ENCODE measurements at regions not wholly inside any gene's neighbourhood (a gene's known extent, or its start where the extent isn't known, plus 50 kb on each side); places are given as distances from the start of the nearest gene placed in this dataset.

DNA sequence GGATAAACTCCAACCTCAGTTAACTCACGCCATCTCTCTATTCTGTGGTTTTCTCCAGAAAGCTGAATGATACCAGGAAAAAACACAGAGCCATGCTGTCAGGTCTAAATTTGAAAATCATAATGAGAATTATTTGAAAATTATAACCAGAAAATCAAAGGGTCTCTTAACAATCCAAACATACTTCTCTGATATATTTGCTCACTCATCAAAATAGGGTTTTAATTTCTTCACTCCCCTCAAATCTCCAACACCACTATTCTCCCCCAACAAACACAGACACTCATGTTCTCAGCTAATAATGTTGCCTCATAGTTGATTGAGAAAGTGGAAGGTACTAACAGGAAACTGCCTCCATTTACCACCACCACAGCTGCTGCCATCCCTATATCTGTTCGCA lies 375.5 kb downstream of the TLE1 start:
- Histone ChIP-seq H3K4me3 (no peak overlapping the region), H3K36me3 (ENCODE audit: control insufficient read depth in 2 of 2, insufficient read depth in 2 of 2, low read length in 1 of 2) (no peaks in the 10 kb centered on the region), H3K4me2 (ENCODE audit: control insufficient read depth, insufficient read depth) (no peak overlapping the region), H3K79me2 (ENCODE audit: control insufficient read depth, insufficient read depth, low read length) (no peaks in the 10 kb centered on the region), H4K20me1 (ENCODE audit: control insufficient read depth, insufficient read depth) (no peaks in the 10 kb centered on the region), H3K9ac (ENCODE audit: control insufficient read depth, insufficient read depth, low read length) (no peak overlapping the region), H3K27ac (ENCODE audit: control insufficient read depth, insufficient read depth) (no peak overlapping the region), H3K9me3 (replicated peaks; ENCODE audit: control insufficient read depth, insufficient read depth, low read length) (no peaks in the 10 kb centered on the region), H3K27me3 (replicated peaks in 1 of 2; ENCODE audit: control insufficient read depth in 2 of 2, insufficient read depth in 2 of 2, low read length in 1 of 2) (no peaks in the 10 kb centered on the region), H2AFZ (ENCODE audit: control insufficient read depth, low read depth, low read length) (no peak overlapping the region), H3K4me1 (ENCODE audit: control insufficient read depth, insufficient read depth, low read length) (no peaks in the 10 kb centered on the region)
- intact Hi-C loops (cut with micrococcal nuclease; ENCODE audit: unreplicated experiment) = no loop called here
- FAIRE-seq (no peak), ATAC-seq (no peak), DNase-seq (ENCODE audit: low read depth, low spot score) (no peak)
- 84% methylated on average over 2 of the region's 2 CpGs for whole genome bisulfite sequencing (ENCODE audit: insufficient coverage, insufficient replicate concordance, low lambda C conversion rate, missing lambda C conversion rate)
- in situ Hi-C loops (cut with MboI) = no loop called here
- TF ChIP-seq, protein P1, sequence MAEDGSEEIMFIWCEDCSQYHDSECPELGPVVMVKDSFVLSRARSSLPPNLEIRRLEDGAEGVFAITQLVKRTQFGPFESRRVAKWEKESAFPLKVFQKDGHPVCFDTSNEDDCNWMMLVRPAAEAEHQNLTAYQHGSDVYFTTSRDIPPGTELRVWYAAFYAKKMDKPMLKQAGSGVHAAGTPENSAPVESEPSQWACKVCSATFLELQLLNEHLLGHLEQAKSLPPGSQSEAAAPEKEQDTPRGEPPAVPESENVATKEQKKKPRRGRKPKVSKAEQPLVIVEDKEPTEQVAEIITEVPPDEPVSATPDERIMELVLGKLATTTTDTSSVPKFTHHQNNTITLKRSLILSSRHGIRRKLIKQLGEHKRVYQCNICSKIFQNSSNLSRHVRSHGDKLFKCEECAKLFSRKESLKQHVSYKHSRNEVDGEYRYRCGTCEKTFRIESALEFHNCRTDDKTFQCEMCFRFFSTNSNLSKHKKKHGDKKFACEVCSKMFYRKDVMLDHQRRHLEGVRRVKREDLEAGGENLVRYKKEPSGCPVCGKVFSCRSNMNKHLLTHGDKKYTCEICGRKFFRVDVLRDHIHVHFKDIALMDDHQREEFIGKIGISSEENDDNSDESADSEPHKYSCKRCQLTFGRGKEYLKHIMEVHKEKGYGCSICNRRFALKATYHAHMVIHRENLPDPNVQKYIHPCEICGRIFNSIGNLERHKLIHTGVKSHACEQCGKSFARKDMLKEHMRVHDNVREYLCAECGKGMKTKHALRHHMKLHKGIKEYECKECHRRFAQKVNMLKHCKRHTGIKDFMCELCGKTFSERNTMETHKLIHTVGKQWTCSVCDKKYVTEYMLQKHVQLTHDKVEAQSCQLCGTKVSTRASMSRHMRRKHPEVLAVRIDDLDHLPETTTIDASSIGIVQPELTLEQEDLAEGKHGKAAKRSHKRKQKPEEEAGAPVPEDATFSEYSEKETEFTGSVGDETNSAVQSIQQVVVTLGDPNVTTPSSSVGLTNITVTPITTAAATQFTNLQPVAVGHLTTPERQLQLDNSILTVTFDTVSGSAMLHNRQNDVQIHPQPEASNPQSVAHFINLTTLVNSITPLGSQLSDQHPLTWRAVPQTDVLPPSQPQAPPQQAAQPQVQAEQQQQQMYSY (CRISPR knock-in tag; IDR thresholded peaks at IDR 0.05) = no peak
- no peak for TF ChIP-seq STAT3 (IDR thresholded peaks at IDR 0.05; ENCODE audit: low read depth, low read length)
- no peak for TF ChIP-seq HCFC1 (IDR thresholded peaks at IDR 0.05; ENCODE audit: low read length)
- TF ChIP-seq, protein P2, sequence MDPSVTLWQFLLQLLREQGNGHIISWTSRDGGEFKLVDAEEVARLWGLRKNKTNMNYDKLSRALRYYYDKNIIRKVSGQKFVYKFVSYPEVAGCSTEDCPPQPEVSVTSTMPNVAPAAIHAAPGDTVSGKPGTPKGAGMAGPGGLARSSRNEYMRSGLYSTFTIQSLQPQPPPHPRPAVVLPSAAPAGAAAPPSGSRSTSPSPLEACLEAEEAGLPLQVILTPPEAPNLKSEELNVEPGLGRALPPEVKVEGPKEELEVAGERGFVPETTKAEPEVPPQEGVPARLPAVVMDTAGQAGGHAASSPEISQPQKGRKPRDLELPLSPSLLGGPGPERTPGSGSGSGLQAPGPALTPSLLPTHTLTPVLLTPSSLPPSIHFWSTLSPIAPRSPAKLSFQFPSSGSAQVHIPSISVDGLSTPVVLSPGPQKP (IDR thresholded peaks at IDR 0.05; ENCODE audit: low read depth, low read length) = no peak
- no peak for TF ChIP-seq SMAD1 (IDR thresholded peaks at IDR 0.05; ENCODE audit: low read depth, partially characterized antibody)
- TF ChIP-seq NFYB (IDR thresholded peaks at IDR 0.05; ENCODE audit: insufficient read depth, low read depth, low read length) = no peak
- TF ChIP-seq ZNF384 (IDR thresholded peaks at IDR 0.05; ENCODE audit: borderline replicate concordance, low read depth, low read length) = no peak
- TF ChIP-seq ZNF622 (IDR thresholded peaks at IDR 0.05) = no peak
- TF ChIP-seq ZNF24 (IDR thresholded peaks at IDR 0.05) = no peak
- TF ChIP-seq, protein P3, sequence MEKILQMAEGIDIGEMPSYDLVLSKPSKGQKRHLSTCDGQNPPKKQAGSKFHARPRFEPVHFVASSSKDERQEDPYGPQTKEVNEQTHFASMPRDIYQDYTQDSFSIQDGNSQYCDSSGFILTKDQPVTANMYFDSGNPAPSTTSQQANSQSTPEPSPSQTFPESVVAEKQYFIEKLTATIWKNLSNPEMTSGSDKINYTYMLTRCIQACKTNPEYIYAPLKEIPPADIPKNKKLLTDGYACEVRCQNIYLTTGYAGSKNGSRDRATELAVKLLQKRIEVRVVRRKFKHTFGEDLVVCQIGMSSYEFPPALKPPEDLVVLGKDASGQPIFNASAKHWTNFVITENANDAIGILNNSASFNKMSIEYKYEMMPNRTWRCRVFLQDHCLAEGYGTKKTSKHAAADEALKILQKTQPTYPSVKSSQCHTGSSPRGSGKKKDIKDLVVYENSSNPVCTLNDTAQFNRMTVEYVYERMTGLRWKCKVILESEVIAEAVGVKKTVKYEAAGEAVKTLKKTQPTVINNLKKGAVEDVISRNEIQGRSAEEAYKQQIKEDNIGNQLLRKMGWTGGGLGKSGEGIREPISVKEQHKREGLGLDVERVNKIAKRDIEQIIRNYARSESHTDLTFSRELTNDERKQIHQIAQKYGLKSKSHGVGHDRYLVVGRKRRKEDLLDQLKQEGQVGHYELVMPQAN (conservative IDR thresholded peaks at IDR 0.05) = no peak
- TF ChIP-seq, protein P4, sequence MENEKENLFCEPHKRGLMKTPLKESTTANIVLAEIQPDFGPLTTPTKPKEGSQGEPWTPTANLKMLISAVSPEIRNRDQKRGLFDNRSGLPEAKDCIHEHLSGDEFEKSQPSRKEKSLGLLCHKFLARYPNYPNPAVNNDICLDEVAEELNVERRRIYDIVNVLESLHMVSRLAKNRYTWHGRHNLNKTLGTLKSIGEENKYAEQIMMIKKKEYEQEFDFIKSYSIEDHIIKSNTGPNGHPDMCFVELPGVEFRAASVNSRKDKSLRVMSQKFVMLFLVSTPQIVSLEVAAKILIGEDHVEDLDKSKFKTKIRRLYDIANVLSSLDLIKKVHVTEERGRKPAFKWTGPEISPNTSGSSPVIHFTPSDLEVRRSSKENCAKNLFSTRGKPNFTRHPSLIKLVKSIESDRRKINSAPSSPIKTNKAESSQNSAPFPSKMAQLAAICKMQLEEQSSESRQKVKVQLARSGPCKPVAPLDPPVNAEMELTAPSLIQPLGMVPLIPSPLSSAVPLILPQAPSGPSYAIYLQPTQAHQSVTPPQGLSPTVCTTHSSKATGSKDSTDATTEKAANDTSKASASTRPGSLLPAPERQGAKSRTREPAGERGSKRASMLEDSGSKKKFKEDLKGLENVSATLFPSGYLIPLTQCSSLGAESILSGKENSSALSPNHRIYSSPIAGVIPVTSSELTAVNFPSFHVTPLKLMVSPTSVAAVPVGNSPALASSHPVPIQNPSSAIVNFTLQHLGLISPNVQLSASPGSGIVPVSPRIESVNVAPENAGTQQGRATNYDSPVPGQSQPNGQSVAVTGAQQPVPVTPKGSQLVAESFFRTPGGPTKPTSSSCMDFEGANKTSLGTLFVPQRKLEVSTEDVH (IDR thresholded peaks at IDR 0.05; ENCODE audit: low read depth, partially characterized antibody) = no peak
- TF ChIP-seq MEF2B (IDR thresholded peaks at IDR 0.05; ENCODE audit: partially characterized antibody, poor library complexity, severe bottlenecking) = no peak
- TF ChIP-seq GATAD2B (conservative IDR thresholded peaks at IDR 0.05; ENCODE audit: low read depth) = no peak
- RAD21 ChIA-PET (ENCODE audit: unreplicated experiment) = no interaction called here
- CTCF ChIA-PET = interaction anchor here (0.5 kb wide), 1 partner anchor 45 kb away, joined by 3 read pairs; no protein-coding TSS in a partner anchor
- no TSS peak for BruUV-seq (replicated peaks)
- POLR2A ChIA-PET = no interaction called here
- SMC1A ChIA-PET (ENCODE audit: uncharacterized antibody, unreplicated experiment) = no interaction called here

Data from GM12878 (cell line).